ENCODE measurements at regions not wholly inside any gene's neighbourhood (a gene's known extent, or its start where the extent isn't known, plus 50 kb on each side); places are given as distances from the start of the nearest gene placed in this dataset.

GRCh38 chr13:47397739-47398138 lies 500.9 kb upstream of the HTR2A start:
- Histone ChIP-seq H3K27me3 (ENCODE audit: insufficient read depth, low read depth, severe bottlenecking) (no peaks in the 10 kb centered on the region), H3K9me3 (ENCODE audit: severe bottlenecking) (no peaks in the 10 kb centered on the region), H3K36me3 (no peaks in the 10 kb centered on the region), H3K27ac (no peak overlapping the region), H3K4me3 (ENCODE audit: low read depth, low read length) (no peak overlapping the region)
- no peak for TF ChIP-seq CTCF (IDR thresholded peaks at IDR 0.05; ENCODE audit: low read depth, low read length)
- no peak for DNase-seq

- Histone ChIP-seq H3K27me3 (ENCODE audit: insufficient read depth, low read depth, severe bottlenecking) (no peaks in the 10 kb centered on the region), H3K27ac (no peak overlapping the region), H3K9me3 (ENCODE audit: severe bottlenecking) (no peaks in the 10 kb centered on the region), H3K4me3 (ENCODE audit: low read depth, low read length) (no peak overlapping the region), H3K36me3 (no peaks in the 10 kb centered on the region)
- no peak for TF ChIP-seq CTCF (IDR thresholded peaks at IDR 0.05; ENCODE audit: low read depth, low read length)
- no peak for DNase-seq
These were observed 500.1 kb upstream of the HTR2A start for GRCh38 chr13:47396915-47397314.

- no peak for DNase-seq
- H3K9me3 ChIP-seq (ENCODE audit: severe bottlenecking), result no peaks in the 10 kb centered on the region
- H3K36me3 ChIP-seq, result no peaks in the 10 kb centered on the region
- no peak overlapping the region for H3K27ac ChIP-seq
- H3K4me3 ChIP-seq (ENCODE audit: low read depth, low read length), result no peak overlapping the region
- TF ChIP-seq CTCF (IDR thresholded peaks at IDR 0.05; ENCODE audit: low read depth, low read length), result no peak
- no peaks in the 10 kb centered on the region for H3K27me3 ChIP-seq (ENCODE audit: insufficient read depth, low read depth, severe bottlenecking)
These were observed 477.9 kb upstream of the HTR2A start for GRCh38 chr13:47374741-47375140.

- peaks cover 3% of the 10 kb centered on the region for H3K9me3 ChIP-seq (ENCODE audit: severe bottlenecking)
- no peaks in the 10 kb centered on the region for H3K27me3 ChIP-seq (ENCODE audit: insufficient read depth, low read depth, severe bottlenecking)
- no peak overlapping the region for H3K27ac ChIP-seq
- no peak for DNase-seq
- TF ChIP-seq CTCF (IDR thresholded peaks at IDR 0.05; ENCODE audit: low read depth, low read length), result no peak
- H3K4me3 ChIP-seq (ENCODE audit: low read depth, low read length), result no peak overlapping the region
- H3K36me3 ChIP-seq, result no peaks in the 10 kb centered on the region
These were observed 475.9 kb upstream of the HTR2A start for GRCh38 chr13:47372751-47373150.

GRCh38 chr13:47351798-47352197 lies 454.9 kb upstream of the HTR2A start:
- no peak for DNase-seq
- Histone ChIP-seq H3K36me3 (no peaks in the 10 kb centered on the region), H3K9me3 (ENCODE audit: severe bottlenecking) (no peaks in the 10 kb centered on the region), H3K27ac (no peak overlapping the region), H3K27me3 (ENCODE audit: insufficient read depth, low read depth, severe bottlenecking) (no peaks in the 10 kb centered on the region), H3K4me3 (ENCODE audit: low read depth, low read length) (no peak overlapping the region)
- no peak for TF ChIP-seq CTCF (IDR thresholded peaks at IDR 0.05; ENCODE audit: low read depth, low read length)

- H3K9me3 ChIP-seq (ENCODE audit: severe bottlenecking), result no peaks in the 10 kb centered on the region
- H3K27ac ChIP-seq, result no peak overlapping the region
- TF ChIP-seq CTCF (IDR thresholded peaks at IDR 0.05; ENCODE audit: low read depth, low read length), result no peak
- DNase-seq, result no peak
- H3K27me3 ChIP-seq (ENCODE audit: insufficient read depth, low read depth, severe bottlenecking), result no peaks in the 10 kb centered on the region
- no peaks in the 10 kb centered on the region for H3K36me3 ChIP-seq
- H3K4me3 ChIP-seq (ENCODE audit: low read depth, low read length), result no peak overlapping the region
These were observed 453.7 kb upstream of the HTR2A start for GRCh38 chr13:47350334-47351124.

Data from WERI-Rb-1 (cell line).